ENCODE measurements at regions not wholly inside any gene's neighbourhood (a gene's known extent, or its start where the extent isn't known, plus 50 kb on each side); places are given as distances from the start of the nearest gene placed in this dataset.
A peak's percentile ranks its signal among the peaks of the same experiment; 100 is the strongest.
"Not testable (repeated sequence)": the region's sequence is repeated elsewhere in the genome, so short reads cannot be mapped to it uniquely, and the experiment has no call there.

GRCh38 chrY:25227601-25228000, 175.7 kb upstream of the BPY2C start:
- peak; percentile 65 for ATAC-seq
- DNase-seq (ENCODE audit: low spot score) = not testable (repeated sequence)

- DNase-seq (ENCODE audit: low spot score) = not testable (repeated sequence)
- peak; percentile 80 for ATAC-seq
Measured at GRCh38 chrY:25216909-25217308, 165.0 kb upstream of the BPY2C start.

- DNase-seq (ENCODE audit: low spot score); ATAC-seq: not testable (repeated sequence)
Measured at GRCh38 chrY:25212098-25212497, 160.2 kb upstream of the BPY2C start.

- not testable (repeated sequence) for DNase-seq (ENCODE audit: low spot score)
- peak; percentile 75 for ATAC-seq
Measured at GRCh38 chrY:25211552-25211951, 159.6 kb upstream of the BPY2C start.

GRCh38 chrY:25207373-25207772, 155.5 kb upstream of the BPY2C start:
- peak; percentile 63 for ATAC-seq
- not testable (repeated sequence) for DNase-seq (ENCODE audit: low spot score)

Data from left lobe of liver (tissue), 2 donors.